OCI-LY3 (cell line): ENCODE measurements at regions not wholly inside any gene's neighbourhood (a gene's known extent, or its start where the extent isn't known, plus 50 kb on each side); places are given as distances from the start of the nearest gene placed in this dataset.

ENCODE experiments used
- H2AFZ ChIP-seq: fragments of 200-600, 300-600 bp; shearing (Covaris generic); 2 replicates; pipeline ENCODE4 v1.6.0; 2014; ENCODE audit warnings: antibody characterized with exemption, low read depth, low read length
- H3K27ac ChIP-seq: fragments of 200-600, 300-600 bp; sonication (generic); 2 replicates; pipeline ENCODE4 v1.5.1; 2014; ENCODE audit warnings: mild to moderate bottlenecking, low read length, moderate library complexity, mixed read lengths
- H3K27me3 ChIP-seq: fragments of 200-600, 300-600 bp; sonication (generic); 2 replicates; pipeline ENCODE4 v1.6.1; 2014; ENCODE audit warnings: low read depth, low read length, mixed read lengths
- H3K36me3 ChIP-seq: fragments of 200-600, 300-600 bp; sonication (generic); replicated peaks from 2 replicates; pipeline ENCODE3; 2014; ENCODE audit warnings: low read depth, low read length, mixed read lengths
- H3K4me1 ChIP-seq: fragments of 300-600, 200-600 bp; sonication (generic); 2 replicates; pipeline ENCODE4 v1.6.1; 2014; ENCODE audit warnings: low read length, mixed read lengths
- H3K4me2 ChIP-seq: fragments of 200-600, 300-600 bp; sonication (generic); 2 replicates; pipeline ENCODE4 v1.6.1; 2014; ENCODE audit warnings: low read length, mixed read lengths
- H3K4me3 ChIP-seq: fragments of 300-600, 200-600 bp; sonication (generic); 2 replicates; pipeline ENCODE4 v1.5.1; 2014; ENCODE audit warnings: antibody characterized with exemption, mild to moderate bottlenecking, low read length, moderate library complexity
- H3K79me2 ChIP-seq: fragments of 300-600, 200-600 bp; shearing (Covaris generic); 2 replicates; pipeline ENCODE4 v1.6.1; 2014; ENCODE audit warnings: mild to moderate bottlenecking, low read length, mixed read lengths
- H3K9ac ChIP-seq: fragments of 300-600, 200-600 bp; shearing (Covaris generic); 2 replicates; pipeline ENCODE4 v1.6.0; 2014; ENCODE audit warnings: mild to moderate bottlenecking, low read length, moderate library complexity
- H3K9me3 ChIP-seq: fragments of 200-600, 300-600 bp; shearing (Covaris generic); 2 replicates; pipeline ENCODE4 v1.6.1; 2014; ENCODE audit warnings: low read length, mixed read lengths; ENCODE audit not compliant: insufficient read depth
- H4K20me1 ChIP-seq: fragments of 200-600, 300-600 bp; sonication (generic); 2 replicates; pipeline ENCODE4 v1.6.1; 2016; ENCODE audit warnings: low read length, mixed read lengths; ENCODE audit not compliant: insufficient read depth
- EZH2phosphoT487 ChIP-seq: fragments of 200-600 bp; shearing (Covaris generic); IDR thresholded peaks from 2 replicates; pipeline ENCODE4 v1.6.1; 2018; ENCODE audit warnings: antibody characterized with exemption, mixed run types, low read depth
- TF ChIP-seq, protein P1 (sequence below): fragments of 200-600, 300-600 bp; sonication (generic); IDR thresholded peaks from 2 replicates; pipeline ENCODE4 v1.5.1; 2014; ENCODE audit warnings: antibody characterized with exemption, low read length, low read depth

DNA sequence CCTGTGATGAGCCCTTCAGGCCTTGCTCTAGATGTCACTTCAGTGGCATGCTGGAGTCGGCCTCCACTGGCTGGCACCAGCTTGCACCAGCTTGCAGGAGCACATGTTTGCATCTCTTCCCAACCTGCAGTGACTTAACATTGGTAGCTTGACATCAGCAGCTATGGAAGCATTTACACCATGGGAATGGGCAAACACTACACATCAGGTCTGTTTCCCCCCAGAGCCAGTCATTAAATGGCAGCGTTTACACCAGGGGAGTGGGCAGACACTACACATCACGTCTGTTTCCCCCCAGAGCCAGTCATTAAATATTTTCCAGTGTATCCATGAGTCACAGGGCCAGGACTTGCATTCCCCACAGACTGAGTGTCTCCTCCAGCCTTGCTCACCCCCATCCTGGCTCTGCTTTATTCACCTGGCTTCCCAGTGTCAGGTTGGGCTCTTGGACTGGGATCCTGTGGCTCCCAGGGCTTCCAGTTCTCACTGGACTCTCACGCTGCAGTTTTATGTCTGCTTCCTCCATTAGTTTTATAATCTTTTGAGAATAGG is 51.6 kb upstream of the VRK1 start:
- peaks cover 2% of the 10 kb centered on the region; the same call in 1 of the 2 replicates for H3K4me1 ChIP-seq
- no peak overlapping the region for H3K27ac ChIP-seq
- H4K20me1 ChIP-seq, result no peaks in the 10 kb centered on the region
- no peak overlapping the region for H3K4me3 ChIP-seq
- H3K4me2 ChIP-seq, result no peak overlapping the region
- H3K9ac ChIP-seq, result no peak overlapping the region
- TF ChIP-seq, protein P1, sequence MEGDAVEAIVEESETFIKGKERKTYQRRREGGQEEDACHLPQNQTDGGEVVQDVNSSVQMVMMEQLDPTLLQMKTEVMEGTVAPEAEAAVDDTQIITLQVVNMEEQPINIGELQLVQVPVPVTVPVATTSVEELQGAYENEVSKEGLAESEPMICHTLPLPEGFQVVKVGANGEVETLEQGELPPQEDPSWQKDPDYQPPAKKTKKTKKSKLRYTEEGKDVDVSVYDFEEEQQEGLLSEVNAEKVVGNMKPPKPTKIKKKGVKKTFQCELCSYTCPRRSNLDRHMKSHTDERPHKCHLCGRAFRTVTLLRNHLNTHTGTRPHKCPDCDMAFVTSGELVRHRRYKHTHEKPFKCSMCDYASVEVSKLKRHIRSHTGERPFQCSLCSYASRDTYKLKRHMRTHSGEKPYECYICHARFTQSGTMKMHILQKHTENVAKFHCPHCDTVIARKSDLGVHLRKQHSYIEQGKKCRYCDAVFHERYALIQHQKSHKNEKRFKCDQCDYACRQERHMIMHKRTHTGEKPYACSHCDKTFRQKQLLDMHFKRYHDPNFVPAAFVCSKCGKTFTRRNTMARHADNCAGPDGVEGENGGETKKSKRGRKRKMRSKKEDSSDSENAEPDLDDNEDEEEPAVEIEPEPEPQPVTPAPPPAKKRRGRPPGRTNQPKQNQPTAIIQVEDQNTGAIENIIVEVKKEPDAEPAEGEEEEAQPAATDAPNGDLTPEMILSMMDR, result no peak
- TF ChIP-seq EZH2phosphoT487, result no peak
- no peaks in the 10 kb centered on the region for H3K36me3 ChIP-seq
- peaks cover 32% of the 10 kb centered on the region for H3K27me3 ChIP-seq
- H3K79me2 ChIP-seq, result no peaks in the 10 kb centered on the region
- no peaks in the 10 kb centered on the region for H3K9me3 ChIP-seq
- H2AFZ ChIP-seq, result no peak overlapping the region

- H3K27me3 ChIP-seq, result peaks cover 30% of the 10 kb centered on the region
- H4K20me1 ChIP-seq, result no peaks in the 10 kb centered on the region
- H3K36me3 ChIP-seq, result no peaks in the 10 kb centered on the region
These were observed 51.1 kb upstream of the VRK1 start for GRCh38 chr14:96746101-96746500.

GRCh38 chr14:96747006-96747405 is 50.2 kb upstream of the VRK1 start:
- Histone ChIP-seq H2AFZ (no peak overlapping the region), H3K27me3 (peaks cover 30% of the 10 kb centered on the region), H3K36me3 (no peaks in the 10 kb centered on the region), H3K79me2 (no peaks in the 10 kb centered on the region), H3K9ac (no peak overlapping the region), H3K9me3 (no peaks in the 10 kb centered on the region), H3K4me1 (no peaks in the 10 kb centered on the region), H3K27ac (no peak overlapping the region), H3K4me2 (no peak overlapping the region), H4K20me1 (no peaks in the 10 kb centered on the region), H3K4me3 (no peak overlapping the region)
- TF ChIP-seq, protein P1, result no peak
- TF ChIP-seq EZH2phosphoT487, result no peak

More at GRCh38 chr14:96746101-96746500, 51.1 kb upstream of the VRK1 start:
- Histone ChIP-seq H3K9ac (no peak overlapping the region), H3K4me2 (no peak overlapping the region), H3K79me2 (no peaks in the 10 kb centered on the region), H3K27ac (no peak overlapping the region), H3K4me3 (no peak overlapping the region), H3K9me3 (no peaks in the 10 kb centered on the region), H3K4me1 (no peaks in the 10 kb centered on the region), H2AFZ (no peak overlapping the region)
- TF ChIP-seq, protein P1, result no peak
- no peak for TF ChIP-seq EZH2phosphoT487
